SK-N-SH (cell line): ENCODE measurements at regions not wholly inside any gene's neighbourhood (a gene's known extent, or its start where the extent isn't known, plus 50 kb on each side); places are given as distances from the start of the nearest gene placed in this dataset.

Source experiments
- CTCF ChIA-PET: fragments of 300-600, 350-600 bp; formaldehyde crosslinking; extraction: SDS; loops from one replicate; lab custom pipeline; 2021; lab: Yijun Ruan, JAX
- POLR2A ChIA-PET: fragments of 350-600 bp; sonication (Branson Sonifier 250); formaldehyde crosslinking; extraction: SDS; loops from one replicate; lab custom pipeline; 2020; ENCODE audit warnings: antibody characterized with exemption, inconsistent platforms; lab: Yijun Ruan, JAX
- DNase-seq: peaks from one replicate; pipeline ENCODE4 v3.0.0; 2012
- H2AFZ ChIP-seq: fragments of 200-600 bp; sonication (generic); 2 replicates; pipeline ENCODE4 v1.8.1; 2016; ENCODE audit warnings: antibody characterized with exemption, mild to moderate bottlenecking, low read depth
- H3F3A ChIP-seq: fragments of 200-600 bp; sonication (generic); replicated peaks from 2 replicates; pipeline ENCODE3; 2016; ENCODE audit warnings: antibody characterized with exemption, mild to moderate bottlenecking; ENCODE audit not compliant: insufficient read depth
- H3K27ac ChIP-seq, 2 experiments: fragments of 200-500 bp in 1 of 2; fragments of 200-600 bp in 1 of 2; sonication (Bioruptor generic) in 1 of 2; sonication (generic), shearing (Covaris generic) in 1 of 2; 2 replicates each; pipeline versions ENCODE4 v1.5.1 to v1.6.1; 2014 to 2016; ENCODE audit warnings: low read depth in 2 of 2, inconsistent platforms in 1 of 2, low read length in 1 of 2, mild to moderate bottlenecking in 1 of 2, mixed read lengths in 1 of 2
- H3K27me3 ChIP-seq: fragments of 200-600 bp; sonication (generic), shearing (Covaris generic); 2 replicates; pipeline ENCODE4 v1.6.1; 2016; ENCODE audit warnings: mixed run types; ENCODE audit not compliant: insufficient read depth
- H3K36me3 ChIP-seq, 2 experiments: fragments of 200-500 bp in 1 of 2; fragments of 200-600 bp in 1 of 2; sonication (Bioruptor generic) in 1 of 2; sonication (generic) in 1 of 2; replicated peaks in 1 of 2; 2 replicates each; pipeline versions ENCODE3 to v1.5.1; 2014 to 2016; ENCODE audit warnings: low read length in 1 of 2, mild to moderate bottlenecking in 1 of 2; ENCODE audit not compliant: insufficient read depth in 2 of 2, control insufficient read depth in 1 of 2
- H3K4me1 ChIP-seq, 2 experiments: fragments of 200-500 bp in 1 of 2; fragments of 200-600 bp in 1 of 2; sonication (Bioruptor generic) in 1 of 2; sonication (generic), shearing (Covaris generic) in 1 of 2; 2 replicates each; pipeline versions ENCODE4 v1.5.1 to v1.6.1; 2014 to 2016; ENCODE audit warnings: low read depth in 1 of 2, low read length in 1 of 2, mixed run types in 1 of 2; ENCODE audit not compliant: insufficient read depth in 2 of 2, control insufficient read depth in 1 of 2
- H3K4me2 ChIP-seq: fragments of 200-600 bp; sonication (generic), shearing (Covaris generic); 2 replicates; pipeline ENCODE4 v1.6.1; 2017; ENCODE audit warnings: mixed run types
- H3K4me3 ChIP-seq, 2 experiments: fragments of 200-500 bp in 1 of 2; fragments of 200-600 bp in 1 of 2; sonication (Bioruptor generic) in 1 of 2; sonication (generic), shearing (Covaris generic) in 1 of 2; 2 replicates each; pipeline versions ENCODE4 v1.5.1 to v1.8.1; 2014 to 2016; ENCODE audit warnings: low read depth in 2 of 2, inconsistent platforms in 1 of 2, low read length in 1 of 2, mild to moderate bottlenecking in 1 of 2, mixed read lengths in 1 of 2, moderate library complexity in 1 of 2
- H3K79me2 ChIP-seq: fragments of 200-600 bp; sonication (generic); 2 replicates; pipeline ENCODE4 v1.8.1; 2017; ENCODE audit warnings: mild to moderate bottlenecking; ENCODE audit not compliant: insufficient read depth
- H3K9ac ChIP-seq: fragments of 200-600 bp; sonication (generic); 2 replicates; pipeline ENCODE4 v1.6.1; 2017; ENCODE audit warnings: mixed run types
- H3K9me2 ChIP-seq: fragments of 200-600 bp; sonication (generic); 2 replicates; pipeline ENCODE4 v1.6.1; 2017; ENCODE audit warnings: mixed run types
- H3K9me3 ChIP-seq: fragments of 200-600 bp; sonication (generic); 2 replicates; pipeline ENCODE4 v1.6.1; 2017; ENCODE audit warnings: mixed run types, mild to moderate bottlenecking, moderate library complexity
- H4K20me1 ChIP-seq: fragments of 200-600 bp; sonication (generic); 2 replicates; pipeline ENCODE4 v1.6.1; 2017; ENCODE audit warnings: mild to moderate bottlenecking, mixed run types; ENCODE audit not compliant: insufficient read depth
- CTCF ChIP-seq: fragments of 200-600 bp; sonication (generic); IDR thresholded peaks from 2 replicates; pipeline ENCODE4 v1.6.1; 2017; ENCODE audit warnings: antibody characterized with exemption, mild to moderate bottlenecking, moderate library complexity
- EZH2phosphoT487 ChIP-seq: fragments of 200-600 bp; sonication (generic); IDR thresholded peaks from 2 replicates; pipeline ENCODE4 v1.6.1; 2017; ENCODE audit warnings: low read depth, mixed run types, mild to moderate bottlenecking, antibody characterized with exemption, moderate library complexity, borderline replicate concordance
- IRF3 ChIP-seq: fragments of 150-350 bp; IDR thresholded peaks from 2 replicates; pipeline ENCODE4 v1.6.1; 2016; ENCODE audit warnings: mild to moderate bottlenecking, low read depth, low read length
- MXI1 ChIP-seq: IDR thresholded peaks from 2 replicates; pipeline ENCODE4 v1.6.1; 2012; ENCODE audit warnings: mild to moderate bottlenecking, low read depth, low read length, improper control_type of control experiment
- NRF1 ChIP-seq: IDR thresholded peaks from 2 replicates; pipeline ENCODE4 v1.6.1; 2012; ENCODE audit warnings: low read depth, mild to moderate bottlenecking, low read length
- RCOR1 ChIP-seq: fragments of 150-350 bp; IDR thresholded peaks from 2 replicates; pipeline ENCODE4 v1.6.1; 2017; ENCODE audit warnings: antibody characterized with exemption, low read length
- RXRA ChIP-seq: IDR thresholded peaks from 2 replicates; pipeline ENCODE4 v1.4.0; 2012; ENCODE audit warnings: low read depth, mild to moderate bottlenecking, borderline replicate concordance
- TEAD4 ChIP-seq: IDR thresholded peaks from 2 replicates; pipeline ENCODE4 v1.4.0; 2012; ENCODE audit warnings: mild to moderate bottlenecking, borderline replicate concordance; ENCODE audit not compliant: insufficient read depth
- USF1 ChIP-seq: IDR thresholded peaks from 2 replicates; pipeline ENCODE4 v1.4.0; 2012; ENCODE audit warnings: low read depth, borderline replicate concordance
- ZBTB33 ChIP-seq: IDR thresholded peaks from 2 replicates; pipeline ENCODE4 v1.4.0; 2012; ENCODE audit warnings: low read depth, borderline replicate concordance
- WGBS: methylation state at CpG from one replicate; pipeline ENCODE4 v1.1.6; 2017; ENCODE audit warnings: low lambda C conversion rate; 5-methylcytosine and 5-hydroxymethylcytosine counted together

GRCh38 chr12:3398196-3398789, 92.7 kb upstream of the PRMT8 start:
- no peak overlapping the region for H3K27ac ChIP-seq
- no peak overlapping the region for H3K4me2 ChIP-seq
- WGBS: 12% methylated on average over 6 of the region's 6 CpGs
- no peaks in the 10 kb centered on the region for H3F3A ChIP-seq
- H4K20me1 ChIP-seq: no peaks in the 10 kb centered on the region
- no peak for DNase-seq
- no peak overlapping the region for H3K4me3 ChIP-seq
- no peaks in the 10 kb centered on the region for H3K9me2 ChIP-seq
- POLR2A ChIA-PET: no interaction called here
- no peak overlapping the region for H3K9ac ChIP-seq
- no peaks in the 10 kb centered on the region for H3K4me1 ChIP-seq
- no peaks in the 10 kb centered on the region for H3K27me3 ChIP-seq
- H3K79me2 ChIP-seq: no peaks in the 10 kb centered on the region
- H3K36me3 ChIP-seq: no peaks in the 10 kb centered on the region
- TF ChIP-seq ZBTB33: no peak
- no peak overlapping the region for H2AFZ ChIP-seq
- CTCF ChIA-PET: interaction anchor here (0.9 to 1.1 kb wide), 2 partner anchors 11 to 57 kb away, joined by 3 read pairs; no protein-coding TSS in a partner anchor
- no peaks in the 10 kb centered on the region for H3K9me3 ChIP-seq

GRCh38 chr12:3405821-3406220, 85.2 kb upstream of the PRMT8 start:
- Histone ChIP-seq H3K79me2 (no peaks in the 10 kb centered on the region), H3K9me3 (no peaks in the 10 kb centered on the region), H3K4me1 (no peaks in the 10 kb centered on the region), H2AFZ (no peak overlapping the region), H3K9ac (no peak overlapping the region), H3K4me2 (no peak overlapping the region), H3F3A (no peaks in the 10 kb centered on the region), H4K20me1 (no peaks in the 10 kb centered on the region), H3K27me3 (no peaks in the 10 kb centered on the region), H3K27ac (no peak overlapping the region), H3K4me3 (no peak overlapping the region), H3K36me3 (no peaks in the 10 kb centered on the region), H3K9me2 (no peaks in the 10 kb centered on the region)
- TF ChIP-seq EZH2phosphoT487 (no peak), CTCF (no peak), ZBTB33 (no peak), IRF3 (no peak), NRF1 (no peak), TEAD4 (no peak), USF1 (no peak), RCOR1 (no peak), MXI1 (no peak), RXRA (no peak)
- ChIA-PET POLR2A (no interaction called here), CTCF (interaction anchor here (1.3 kb wide), 1 partner anchor 105 kb away, joined by 5 read pairs; no protein-coding TSS in a partner anchor)
- DNase-seq: no peak
- WGBS: 0% methylated on average over 1 of the region's 1 CpG
